SK-N-SH (cell line): ENCODE measurements at regions not wholly inside any gene's neighbourhood (a gene's known extent, or its start where the extent isn't known, plus 50 kb on each side); places are given as distances from the start of the nearest gene placed in this dataset.

ENCODE experiments used
- CTCF ChIA-PET: fragments of 300-600, 350-600 bp; formaldehyde crosslinking; extraction: SDS; loops from one replicate; lab custom pipeline; 2021; lab: Yijun Ruan, JAX
- POLR2A ChIA-PET: fragments of 350-600 bp; sonication (Branson Sonifier 250); formaldehyde crosslinking; extraction: SDS; loops from one replicate; lab custom pipeline; 2020; ENCODE audit warnings: antibody characterized with exemption, inconsistent platforms; lab: Yijun Ruan, JAX
- DNase-seq: peaks from one replicate; pipeline ENCODE4 v3.0.0; 2012
- H2AFZ ChIP-seq: fragments of 200-600 bp; sonication (generic); 2 replicates; pipeline ENCODE4 v1.8.1; 2016; ENCODE audit warnings: antibody characterized with exemption, mild to moderate bottlenecking, low read depth
- H3F3A ChIP-seq: fragments of 200-600 bp; sonication (generic); replicated peaks from 2 replicates; pipeline ENCODE3; 2016; ENCODE audit warnings: antibody characterized with exemption, mild to moderate bottlenecking; ENCODE audit not compliant: insufficient read depth
- H3K27ac ChIP-seq, 2 experiments: fragments of 200-500 bp in 1 of 2; fragments of 200-600 bp in 1 of 2; sonication (Bioruptor generic) in 1 of 2; sonication (generic), shearing (Covaris generic) in 1 of 2; 2 replicates each; pipeline versions ENCODE4 v1.5.1 to v1.6.1; 2014 to 2016; ENCODE audit warnings: low read depth in 2 of 2, inconsistent platforms in 1 of 2, low read length in 1 of 2, mild to moderate bottlenecking in 1 of 2, mixed read lengths in 1 of 2
- H3K27me3 ChIP-seq: fragments of 200-600 bp; sonication (generic), shearing (Covaris generic); 2 replicates; pipeline ENCODE4 v1.6.1; 2016; ENCODE audit warnings: mixed run types; ENCODE audit not compliant: insufficient read depth
- H3K36me3 ChIP-seq, 2 experiments: fragments of 200-500 bp in 1 of 2; fragments of 200-600 bp in 1 of 2; sonication (Bioruptor generic) in 1 of 2; sonication (generic) in 1 of 2; replicated peaks in 1 of 2; 2 replicates each; pipeline versions ENCODE3 to v1.5.1; 2014 to 2016; ENCODE audit warnings: low read length in 1 of 2, mild to moderate bottlenecking in 1 of 2; ENCODE audit not compliant: insufficient read depth in 2 of 2, control insufficient read depth in 1 of 2
- H3K4me1 ChIP-seq, 2 experiments: fragments of 200-500 bp in 1 of 2; fragments of 200-600 bp in 1 of 2; sonication (Bioruptor generic) in 1 of 2; sonication (generic), shearing (Covaris generic) in 1 of 2; 2 replicates each; pipeline versions ENCODE4 v1.5.1 to v1.6.1; 2014 to 2016; ENCODE audit warnings: low read depth in 1 of 2, low read length in 1 of 2, mixed run types in 1 of 2; ENCODE audit not compliant: insufficient read depth in 2 of 2, control insufficient read depth in 1 of 2
- H3K4me2 ChIP-seq: fragments of 200-600 bp; sonication (generic), shearing (Covaris generic); 2 replicates; pipeline ENCODE4 v1.6.1; 2017; ENCODE audit warnings: mixed run types
- H3K4me3 ChIP-seq, 2 experiments: fragments of 200-500 bp in 1 of 2; fragments of 200-600 bp in 1 of 2; sonication (Bioruptor generic) in 1 of 2; sonication (generic), shearing (Covaris generic) in 1 of 2; 2 replicates each; pipeline versions ENCODE4 v1.5.1 to v1.8.1; 2014 to 2016; ENCODE audit warnings: low read depth in 2 of 2, inconsistent platforms in 1 of 2, low read length in 1 of 2, mild to moderate bottlenecking in 1 of 2, mixed read lengths in 1 of 2, moderate library complexity in 1 of 2
- H3K79me2 ChIP-seq: fragments of 200-600 bp; sonication (generic); 2 replicates; pipeline ENCODE4 v1.8.1; 2017; ENCODE audit warnings: mild to moderate bottlenecking; ENCODE audit not compliant: insufficient read depth
- H3K9ac ChIP-seq: fragments of 200-600 bp; sonication (generic); 2 replicates; pipeline ENCODE4 v1.6.1; 2017; ENCODE audit warnings: mixed run types
- H3K9me2 ChIP-seq: fragments of 200-600 bp; sonication (generic); 2 replicates; pipeline ENCODE4 v1.6.1; 2017; ENCODE audit warnings: mixed run types
- H3K9me3 ChIP-seq: fragments of 200-600 bp; sonication (generic); 2 replicates; pipeline ENCODE4 v1.6.1; 2017; ENCODE audit warnings: mixed run types, mild to moderate bottlenecking, moderate library complexity
- H4K20me1 ChIP-seq: fragments of 200-600 bp; sonication (generic); 2 replicates; pipeline ENCODE4 v1.6.1; 2017; ENCODE audit warnings: mild to moderate bottlenecking, mixed run types; ENCODE audit not compliant: insufficient read depth
- CHD2 ChIP-seq: fragments of 150-350 bp; IDR thresholded peaks from 2 replicates; pipeline ENCODE4 v1.6.1; 2018; ENCODE audit warnings: low read length; ENCODE audit not compliant: partially characterized antibody
- EP300 ChIP-seq, 2 experiments: IDR thresholded peaks; 2 replicates each; pipeline versions ENCODE4 v1.4.0 to v1.6.1; 2012; ENCODE audit warnings: borderline replicate concordance in 1 of 2, low read depth in 1 of 2, low read length in 1 of 2
- EZH2phosphoT487 ChIP-seq: fragments of 200-600 bp; sonication (generic); IDR thresholded peaks from 2 replicates; pipeline ENCODE4 v1.6.1; 2017; ENCODE audit warnings: low read depth, mixed run types, mild to moderate bottlenecking, antibody characterized with exemption, moderate library complexity, borderline replicate concordance
- FOSL2 ChIP-seq: IDR thresholded peaks from 2 replicates; pipeline ENCODE4 v1.4.0; 2012; ENCODE audit warnings: low read depth, mild to moderate bottlenecking, moderate library complexity, borderline replicate concordance
- FOXJ3 ChIP-seq: sonication (generic); formaldehyde crosslinking; IDR thresholded peaks from 2 replicates; pipeline ENCODE4 v1.5.1; 2020; ENCODE audit warnings: mild to moderate bottlenecking, missing genetic modification reagents
- FOXM1 ChIP-seq: IDR thresholded peaks from 2 replicates; pipeline ENCODE4 v1.4.0; 2012; ENCODE audit warnings: low read depth, mild to moderate bottlenecking
- GABPA ChIP-seq: IDR thresholded peaks from 2 replicates; pipeline ENCODE4 v1.4.0; 2012; ENCODE audit warnings: low read depth, mild to moderate bottlenecking
- MXI1 ChIP-seq: IDR thresholded peaks from 2 replicates; pipeline ENCODE4 v1.6.1; 2012; ENCODE audit warnings: mild to moderate bottlenecking, low read depth, low read length, improper control_type of control experiment
- RCOR1 ChIP-seq: fragments of 150-350 bp; IDR thresholded peaks from 2 replicates; pipeline ENCODE4 v1.6.1; 2017; ENCODE audit warnings: antibody characterized with exemption, low read length
- REST ChIP-seq: IDR thresholded peaks from 2 replicates; pipeline ENCODE4 v1.6.1; 2012; ENCODE audit warnings: mild to moderate bottlenecking, low read depth, low read length, moderate library complexity
- RXRA ChIP-seq: IDR thresholded peaks from 2 replicates; pipeline ENCODE4 v1.4.0; 2012; ENCODE audit warnings: low read depth, mild to moderate bottlenecking, borderline replicate concordance
- SMC3 ChIP-seq: IDR thresholded peaks from 2 replicates; pipeline ENCODE4 v1.6.1; 2012; ENCODE audit warnings: low read depth, low read length, improper control_type of control experiment
- TAF1 ChIP-seq: IDR thresholded peaks from 2 replicates; pipeline ENCODE4 v1.6.1; 2012; ENCODE audit warnings: low read depth, mild to moderate bottlenecking, low read length, moderate library complexity, borderline replicate concordance
- TCF12 ChIP-seq: IDR thresholded peaks from 2 replicates; pipeline ENCODE4 v1.4.0; 2012
- TEAD4 ChIP-seq: IDR thresholded peaks from 2 replicates; pipeline ENCODE4 v1.4.0; 2012; ENCODE audit warnings: mild to moderate bottlenecking, borderline replicate concordance; ENCODE audit not compliant: insufficient read depth
- USF1 ChIP-seq: IDR thresholded peaks from 2 replicates; pipeline ENCODE4 v1.4.0; 2012; ENCODE audit warnings: low read depth, borderline replicate concordance
- WGBS: methylation state at CpG from one replicate; pipeline ENCODE4 v1.1.6; 2017; ENCODE audit warnings: low lambda C conversion rate; 5-methylcytosine and 5-hydroxymethylcytosine counted together
- TF ChIP-seq, protein P1 (sequence below): fragments of 150-350 bp; IDR thresholded peaks from 2 replicates; pipeline ENCODE4 v1.6.1; 2017; ENCODE audit warnings: antibody characterized with exemption, low read length, low read depth, borderline replicate concordance
- TF ChIP-seq, protein P2 (sequence below): fragments of 200-600 bp; sonication (generic); IDR thresholded peaks from 2 replicates; pipeline ENCODE4 v1.6.1; 2017; ENCODE audit warnings: antibody characterized with exemption, mild to moderate bottlenecking, moderate library complexity
- TF ChIP-seq, protein P3 (sequence below): IDR thresholded peaks from 2 replicates; pipeline ENCODE4 v1.4.0; 2012; ENCODE audit warnings: low read depth, borderline replicate concordance

DNA sequence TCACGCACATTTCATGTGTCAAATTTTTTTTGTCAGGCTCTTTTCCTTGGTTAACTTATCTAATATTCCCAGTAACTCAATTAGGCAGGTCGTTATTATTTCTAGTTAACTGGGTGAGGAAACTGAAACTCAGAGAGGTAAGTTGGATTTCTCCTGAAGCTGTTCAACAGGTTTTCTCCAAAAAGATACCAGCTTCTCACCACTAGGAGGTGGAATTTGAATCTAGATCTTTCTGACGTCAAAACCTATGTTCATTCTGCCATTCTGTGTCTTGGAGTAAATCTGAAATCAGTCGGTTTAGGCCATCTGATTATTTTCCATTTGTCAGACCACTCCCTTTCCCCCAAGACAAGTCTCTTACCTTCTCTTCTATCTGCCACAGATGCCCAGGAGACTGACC is 572.9 kb downstream of the ACTL7B start:
- Histone ChIP-seq H3K27me3 (no peaks in the 10 kb centered on the region), H3K9ac (no peak overlapping the region), H3K4me3 (no peak overlapping the region), H3K4me1 (no peaks in the 10 kb centered on the region), H3K79me2 (no peaks in the 10 kb centered on the region), H3K9me2 (no peaks in the 10 kb centered on the region), H3K9me3 (no peaks in the 10 kb centered on the region), H3K27ac (no peak overlapping the region), H3K4me2 (no peak overlapping the region), H3F3A (no peaks in the 10 kb centered on the region), H3K36me3 (no peaks in the 10 kb centered on the region), H4K20me1 (no peaks in the 10 kb centered on the region), H2AFZ (no peak overlapping the region)
- 17% methylated on average over 4 of the region's 4 CpGs for WGBS
- POLR2A ChIA-PET = no interaction called here
- CTCF ChIA-PET = interaction anchor here (1.2 to 2.3 kb wide), 3 partner anchors 10 to 19 kb away, joined by 3 to 11 read pairs (median 6); no protein-coding TSS in a partner anchor
- TF ChIP-seq MXI1 (no peak), EZH2phosphoT487 (no peak), EP300 (IDR thresholded peaks at IDR 0.05; ENCODE audit: borderline replicate concordance in 1 of 2, low read depth in 1 of 2, low read length in 1 of 2) (no peak), TCF12 (no peak), SMC3 (0 out of 2 replicates have a peak, but pooled peaks have one; percentile 12), USF1 (no peak)
- TF ChIP-seq, protein P1, sequence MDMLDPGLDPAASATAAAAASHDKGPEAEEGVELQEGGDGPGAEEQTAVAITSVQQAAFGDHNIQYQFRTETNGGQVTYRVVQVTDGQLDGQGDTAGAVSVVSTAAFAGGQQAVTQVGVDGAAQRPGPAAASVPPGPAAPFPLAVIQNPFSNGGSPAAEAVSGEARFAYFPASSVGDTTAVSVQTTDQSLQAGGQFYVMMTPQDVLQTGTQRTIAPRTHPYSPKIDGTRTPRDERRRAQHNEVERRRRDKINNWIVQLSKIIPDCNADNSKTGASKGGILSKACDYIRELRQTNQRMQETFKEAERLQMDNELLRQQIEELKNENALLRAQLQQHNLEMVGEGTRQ = no peak
- TF ChIP-seq, protein P2, sequence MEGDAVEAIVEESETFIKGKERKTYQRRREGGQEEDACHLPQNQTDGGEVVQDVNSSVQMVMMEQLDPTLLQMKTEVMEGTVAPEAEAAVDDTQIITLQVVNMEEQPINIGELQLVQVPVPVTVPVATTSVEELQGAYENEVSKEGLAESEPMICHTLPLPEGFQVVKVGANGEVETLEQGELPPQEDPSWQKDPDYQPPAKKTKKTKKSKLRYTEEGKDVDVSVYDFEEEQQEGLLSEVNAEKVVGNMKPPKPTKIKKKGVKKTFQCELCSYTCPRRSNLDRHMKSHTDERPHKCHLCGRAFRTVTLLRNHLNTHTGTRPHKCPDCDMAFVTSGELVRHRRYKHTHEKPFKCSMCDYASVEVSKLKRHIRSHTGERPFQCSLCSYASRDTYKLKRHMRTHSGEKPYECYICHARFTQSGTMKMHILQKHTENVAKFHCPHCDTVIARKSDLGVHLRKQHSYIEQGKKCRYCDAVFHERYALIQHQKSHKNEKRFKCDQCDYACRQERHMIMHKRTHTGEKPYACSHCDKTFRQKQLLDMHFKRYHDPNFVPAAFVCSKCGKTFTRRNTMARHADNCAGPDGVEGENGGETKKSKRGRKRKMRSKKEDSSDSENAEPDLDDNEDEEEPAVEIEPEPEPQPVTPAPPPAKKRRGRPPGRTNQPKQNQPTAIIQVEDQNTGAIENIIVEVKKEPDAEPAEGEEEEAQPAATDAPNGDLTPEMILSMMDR = peak; percentile 49
- no peak for DNase-seq

DNA sequence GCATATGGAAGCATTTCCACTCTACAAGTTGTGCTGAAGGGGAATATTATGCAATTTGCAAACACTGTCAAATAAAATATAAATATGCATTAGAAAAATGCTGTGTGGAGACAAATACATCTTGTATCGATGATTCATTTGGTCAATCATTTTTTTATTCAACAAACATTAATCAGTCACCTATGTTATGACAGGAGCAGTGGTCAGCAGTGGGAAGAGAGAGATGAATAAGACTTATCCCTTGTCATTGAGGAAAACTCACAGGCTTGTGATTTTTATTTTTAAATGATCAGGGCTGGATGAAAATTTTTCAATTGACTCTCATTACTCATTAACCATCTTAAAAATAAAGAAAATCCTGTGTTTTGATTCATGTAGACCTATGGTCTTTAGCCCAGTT is 574.1 kb downstream of the ACTL7B start:
- POLR2A ChIA-PET = no interaction called here
- CTCF ChIA-PET = no interaction called here
- no peak for TF ChIP-seq FOXM1
- no peak for TF ChIP-seq CHD2
- no peak for TF ChIP-seq RXRA
- no peak for TF ChIP-seq RCOR1
- TF ChIP-seq TEAD4 = no peak
- no peak for TF ChIP-seq TAF1
- TF ChIP-seq GABPA = no peak
- TF ChIP-seq FOXJ3 (CRISPR knock-in tag) = no peak
- TF ChIP-seq FOSL2 = no peak
- TF ChIP-seq REST = no peak
- TF ChIP-seq, protein P3, sequence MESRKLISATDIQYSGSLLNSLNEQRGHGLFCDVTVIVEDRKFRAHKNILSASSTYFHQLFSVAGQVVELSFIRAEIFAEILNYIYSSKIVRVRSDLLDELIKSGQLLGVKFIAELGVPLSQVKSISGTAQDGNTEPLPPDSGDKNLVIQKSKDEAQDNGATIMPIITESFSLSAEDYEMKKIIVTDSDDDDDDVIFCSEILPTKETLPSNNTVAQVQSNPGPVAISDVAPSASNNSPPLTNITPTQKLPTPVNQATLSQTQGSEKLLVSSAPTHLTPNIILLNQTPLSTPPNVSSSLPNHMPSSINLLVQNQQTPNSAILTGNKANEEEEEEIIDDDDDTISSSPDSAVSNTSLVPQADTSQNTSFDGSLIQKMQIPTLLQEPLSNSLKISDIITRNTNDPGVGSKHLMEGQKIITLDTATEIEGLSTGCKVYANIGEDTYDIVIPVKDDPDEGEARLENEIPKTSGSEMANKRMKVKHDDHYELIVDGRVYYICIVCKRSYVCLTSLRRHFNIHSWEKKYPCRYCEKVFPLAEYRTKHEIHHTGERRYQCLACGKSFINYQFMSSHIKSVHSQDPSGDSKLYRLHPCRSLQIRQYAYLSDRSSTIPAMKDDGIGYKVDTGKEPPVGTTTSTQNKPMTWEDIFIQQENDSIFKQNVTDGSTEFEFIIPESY = no peak

More for the DNA sequence above, 574.1 kb downstream of the ACTL7B start:
- DNase-seq = no peak
- no peak overlapping the region for H3K27ac ChIP-seq
- no peak overlapping the region for H3K9ac ChIP-seq
- H3K36me3 ChIP-seq = no peaks in the 10 kb centered on the region
- no peak overlapping the region for H3K4me3 ChIP-seq
- H3K79me2 ChIP-seq = no peaks in the 10 kb centered on the region
- no peaks in the 10 kb centered on the region for H3K27me3 ChIP-seq
- 3% methylated on average over 1 of the region's 1 CpG for WGBS
- no peaks in the 10 kb centered on the region for H4K20me1 ChIP-seq
- H3F3A ChIP-seq = no peaks in the 10 kb centered on the region
- H3K4me1 ChIP-seq = no peaks in the 10 kb centered on the region
- H3K9me2 ChIP-seq = no peaks in the 10 kb centered on the region
- no peak overlapping the region for H3K4me2 ChIP-seq
- no peak overlapping the region for H2AFZ ChIP-seq
- H3K9me3 ChIP-seq = no peaks in the 10 kb centered on the region
